HCT116 (cell line): ENCODE measurements at regions not wholly inside any gene's neighbourhood (a gene's known extent, or its start where the extent isn't known, plus 50 kb on each side); places are given as distances from the start of the nearest gene placed in this dataset.

Experiments used
- ATAC-seq: fragments of 200-7000 bp; cut with Tn5 transposase; 2 replicates; pipeline ENCODE4 v1.9.1; 2020; ENCODE audit warnings: mild to moderate bottlenecking, moderate library complexity
- BruUV-seq: library from RNA; stranded (reverse); fragments of 400-500 nt; replicated peaks from 2 replicates; lab custom pipeline; 2021; lab: Mats Ljungman, UMichigan
- CTCF ChIA-PET: fragments of 300-600 bp; sonication (Branson Sonifier 250); formaldehyde crosslinking; loops from one replicate; lab custom pipeline; 2021; ENCODE audit warnings: antibody characterized with exemption; lab: Charles Lee
- POLR2A ChIA-PET: fragments of 300-600, 350-600 bp; sonication (Branson Sonifier 250); formaldehyde crosslinking; loops from one replicate; lab custom pipeline; 2021; ENCODE audit warnings: antibody characterized with exemption; lab: Charles Lee
- RAD21 ChIA-PET, 2 experiments: fragments of 300-600 bp; sonication (Branson Sonifier 250); formaldehyde crosslinking; loops; one replicate each; lab custom pipeline; 2023; ENCODE audit warnings: low total read pairs in 2 of 2; ENCODE audit not compliant: uncharacterized antibody in 2 of 2, unreplicated experiment in 2 of 2, low non-redundant PET in 1 of 2; lab: Charles Lee
- DNase-seq: peaks from one replicate; pipeline ENCODE4 v3.0.0-alpha.2; 2010; ENCODE audit warnings: low read depth, low spot score
- H2AFZ ChIP-seq: fragments of 200-600 bp; shearing (Covaris generic), sonication (generic); 2 replicates; pipeline ENCODE4 v1.6.1; 2017; ENCODE audit warnings: low read depth, mixed run types, mixed read lengths, antibody characterized with exemption, low read length; ENCODE audit not compliant: poor library complexity, severe bottlenecking
- H3K27ac ChIP-seq: 2 replicates; pipeline ENCODE4 v1.5.1; 2012; ENCODE audit warnings: low read depth, low read length
- H3K27me3 ChIP-seq: fragments of 200-600 bp; sonication (generic); 2 replicates; pipeline ENCODE4 v1.6.1; 2016; ENCODE audit warnings: mixed run types, low read length, mixed read lengths; ENCODE audit not compliant: insufficient read depth
- H3K36me3 ChIP-seq, 2 experiments: fragments of 200-500 bp in 1 of 2; fragments of 200-600 bp in 1 of 2; sonication (Bioruptor generic) in 1 of 2; sonication (generic) in 1 of 2; 2 replicates each; pipeline versions ENCODE4 v1.5.1 to v1.6.1; 2014 to 2016; ENCODE audit warnings: low read length in 2 of 2, inconsistent platforms in 1 of 2, mixed read lengths in 1 of 2, mixed run types in 1 of 2; ENCODE audit not compliant: insufficient read depth in 2 of 2, control insufficient read depth in 1 of 2
- H3K4me1 ChIP-seq, 2 experiments: fragments of 200-600 bp in 1 of 2; sonication (generic) in 1 of 2; 2 replicates each; pipeline versions ENCODE4 v1.5.1 to v1.6.1; 2012 to 2017; ENCODE audit warnings: low read length in 2 of 2, inconsistent platforms in 1 of 2, mild to moderate bottlenecking in 1 of 2, mixed read lengths in 1 of 2, mixed run types in 1 of 2, moderate library complexity in 1 of 2; ENCODE audit not compliant: insufficient read depth in 2 of 2, control insufficient read depth in 1 of 2
- H3K4me2 ChIP-seq: fragments of 200-600 bp; sonication (generic); 2 replicates; pipeline ENCODE4 v1.6.1; 2017; ENCODE audit warnings: mixed run types, low read length, mixed read lengths
- H3K4me3 ChIP-seq, 2 experiments: fragments of 200-600 bp in 1 of 2; sonication (generic) in 1 of 2; replicated peaks in 1 of 2; 2 replicates each; pipeline ENCODE4 v1.5.1; 2011 to 2016; ENCODE audit warnings: low read length in 2 of 2, control low read depth in 1 of 2, low read depth in 1 of 2, mild to moderate bottlenecking in 1 of 2, mixed read lengths in 1 of 2, mixed run types in 1 of 2
- H3K79me2 ChIP-seq: fragments of 200-600 bp; sonication (generic); 2 replicates; pipeline ENCODE4 v1.6.1; 2017; ENCODE audit warnings: mild to moderate bottlenecking, mixed run types, low read length, moderate library complexity, mixed read lengths; ENCODE audit not compliant: insufficient read depth
- H3K9ac ChIP-seq: fragments of 200-600 bp; sonication (generic); 2 replicates; pipeline ENCODE4 v1.6.1; 2016; ENCODE audit warnings: low read length, mixed read lengths
- H3K9me2 ChIP-seq: fragments of 200-600 bp; sonication (generic), shearing (Covaris generic); 2 replicates; pipeline ENCODE4 v1.6.1; 2017; ENCODE audit warnings: mixed run types, mild to moderate bottlenecking, moderate library complexity; ENCODE audit not compliant: insufficient read depth
- H3K9me3 ChIP-seq, 2 experiments: fragments of 200-500 bp in 1 of 2; fragments of 200-600 bp in 1 of 2; sonication (Bioruptor generic) in 1 of 2; sonication (generic) in 1 of 2; 2 replicates each; pipeline ENCODE4 v1.6.1; 2014 to 2017; ENCODE audit warnings: low read length in 2 of 2, mixed read lengths in 2 of 2, inconsistent platforms in 1 of 2, low read depth in 1 of 2, mild to moderate bottlenecking in 1 of 2, mixed run types in 1 of 2, moderate library complexity in 1 of 2; ENCODE audit not compliant: control insufficient read depth in 1 of 2, insufficient read depth in 1 of 2
- H4K20me1 ChIP-seq: fragments of 200-600 bp; sonication (generic), shearing (Covaris generic); 2 replicates; pipeline ENCODE4 v1.6.1; 2017; ENCODE audit warnings: mixed run types, mild to moderate bottlenecking, moderate library complexity; ENCODE audit not compliant: insufficient read depth
- CEBPB ChIP-seq: IDR thresholded peaks from 2 replicates; pipeline ENCODE4 v1.6.1; 2012; ENCODE audit warnings: low read depth
- EGR1 ChIP-seq: IDR thresholded peaks from 2 replicates; pipeline ENCODE4 v1.6.1; 2012; ENCODE audit warnings: low read depth
- ELF1 ChIP-seq: IDR thresholded peaks from 2 replicates; pipeline ENCODE4 v1.6.1; 2012; ENCODE audit warnings: low read depth, borderline replicate concordance
- EZH2 ChIP-seq: fragments of 200-600 bp; sonication (generic); IDR thresholded peaks from 2 replicates; pipeline ENCODE4 v1.6.1; 2017; ENCODE audit warnings: antibody characterized with exemption, mixed run types
- EZH2phosphoT487 ChIP-seq: fragments of 200-600 bp; IDR thresholded peaks from 2 replicates; pipeline ENCODE4 v1.6.1; 2018; ENCODE audit warnings: antibody characterized with exemption, borderline replicate concordance
- FOSL1 ChIP-seq: IDR thresholded peaks from 2 replicates; pipeline ENCODE4 v1.6.1; 2012; ENCODE audit warnings: low read depth
- JUND ChIP-seq: IDR thresholded peaks from 2 replicates; pipeline ENCODE4 v1.6.1; 2012
- MAX ChIP-seq: IDR thresholded peaks from 2 replicates; pipeline ENCODE4 v1.6.1; 2012
- POLR2AphosphoS5 ChIP-seq: IDR thresholded peaks from 2 replicates; pipeline ENCODE4 v1.6.1; 2011; ENCODE audit warnings: mild to moderate bottlenecking, low read depth, low read length, moderate library complexity
- RAD21 ChIP-seq: IDR thresholded peaks from 2 replicates; pipeline ENCODE4 v1.6.1; 2012; ENCODE audit warnings: low read depth, mild to moderate bottlenecking
- SIN3A ChIP-seq: IDR thresholded peaks from 2 replicates; pipeline ENCODE4 v1.6.1; 2012; ENCODE audit warnings: low read depth
- SP1 ChIP-seq: IDR thresholded peaks from 2 replicates; pipeline ENCODE4 v1.6.1; 2012; ENCODE audit warnings: low read depth
- SRF ChIP-seq: IDR thresholded peaks from 2 replicates; pipeline ENCODE4 v1.6.1; 2012; ENCODE audit warnings: low read depth
- YY1 ChIP-seq: IDR thresholded peaks from 2 replicates; pipeline ENCODE4 v1.6.1; 2011; ENCODE audit warnings: low read length, low read depth, moderate library complexity, mild to moderate bottlenecking; ENCODE audit not compliant: insufficient replicate concordance; ENCODE audit errors: extremely low read depth
- ZFX ChIP-seq: fragments of 450-650 bp; IDR thresholded peaks from 2 replicates; pipeline ENCODE4 v1.6.1; 2017
- ZNF274 ChIP-seq: fragments of 200-500 bp; sonication (Bioruptor generic); IDR thresholded peaks from 2 replicates; pipeline ENCODE4 v1.6.1; 2014; ENCODE audit warnings: mild to moderate bottlenecking, low read depth, low read length, inconsistent platforms
- intact Hi-C: fragments of 100-400 bp; cut with micrococcal nuclease; formaldehyde crosslinking; loops from 2 replicates; pipeline ENCODE4 v1.10.0; 2022
- TF ChIP-seq, protein P1 (sequence below): IDR thresholded peaks from 2 replicates; pipeline ENCODE4 v1.6.1; 2012; ENCODE audit warnings: low read depth

DNA sequence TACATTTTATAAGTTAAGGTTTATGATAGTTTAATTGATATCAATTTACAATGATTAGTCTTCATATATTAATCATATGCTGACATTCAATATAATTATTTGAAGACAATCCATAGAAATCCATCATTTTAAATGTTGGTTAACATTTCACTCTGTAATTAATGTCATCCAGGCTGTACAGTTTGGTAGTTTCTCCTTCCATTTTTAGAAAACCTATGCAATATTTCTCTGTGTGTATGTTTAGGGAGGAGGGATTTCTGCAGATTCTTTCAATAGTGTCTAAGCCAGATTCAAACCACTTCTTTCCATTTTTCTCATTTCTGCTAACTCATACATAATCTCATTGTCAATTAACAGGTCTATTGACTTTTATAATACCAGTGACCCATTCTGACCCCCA lies 1159.0 kb upstream of the ATXN8OS start (continued):
- TF ChIP-seq, protein P1, sequence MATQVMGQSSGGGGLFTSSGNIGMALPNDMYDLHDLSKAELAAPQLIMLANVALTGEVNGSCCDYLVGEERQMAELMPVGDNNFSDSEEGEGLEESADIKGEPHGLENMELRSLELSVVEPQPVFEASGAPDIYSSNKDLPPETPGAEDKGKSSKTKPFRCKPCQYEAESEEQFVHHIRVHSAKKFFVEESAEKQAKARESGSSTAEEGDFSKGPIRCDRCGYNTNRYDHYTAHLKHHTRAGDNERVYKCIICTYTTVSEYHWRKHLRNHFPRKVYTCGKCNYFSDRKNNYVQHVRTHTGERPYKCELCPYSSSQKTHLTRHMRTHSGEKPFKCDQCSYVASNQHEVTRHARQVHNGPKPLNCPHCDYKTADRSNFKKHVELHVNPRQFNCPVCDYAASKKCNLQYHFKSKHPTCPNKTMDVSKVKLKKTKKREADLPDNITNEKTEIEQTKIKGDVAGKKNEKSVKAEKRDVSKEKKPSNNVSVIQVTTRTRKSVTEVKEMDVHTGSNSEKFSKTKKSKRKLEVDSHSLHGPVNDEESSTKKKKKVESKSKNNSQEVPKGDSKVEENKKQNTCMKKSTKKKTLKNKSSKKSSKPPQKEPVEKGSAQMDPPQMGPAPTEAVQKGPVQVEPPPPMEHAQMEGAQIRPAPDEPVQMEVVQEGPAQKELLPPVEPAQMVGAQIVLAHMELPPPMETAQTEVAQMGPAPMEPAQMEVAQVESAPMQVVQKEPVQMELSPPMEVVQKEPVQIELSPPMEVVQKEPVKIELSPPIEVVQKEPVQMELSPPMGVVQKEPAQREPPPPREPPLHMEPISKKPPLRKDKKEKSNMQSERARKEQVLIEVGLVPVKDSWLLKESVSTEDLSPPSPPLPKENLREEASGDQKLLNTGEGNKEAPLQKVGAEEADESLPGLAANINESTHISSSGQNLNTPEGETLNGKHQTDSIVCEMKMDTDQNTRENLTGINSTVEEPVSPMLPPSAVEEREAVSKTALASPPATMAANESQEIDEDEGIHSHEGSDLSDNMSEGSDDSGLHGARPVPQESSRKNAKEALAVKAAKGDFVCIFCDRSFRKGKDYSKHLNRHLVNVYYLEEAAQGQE: no peak
- TF ChIP-seq YY1 (no peak), ELF1 (no peak)
- TF ChIP-seq, all 23 proteins: peak for 0

DNA sequence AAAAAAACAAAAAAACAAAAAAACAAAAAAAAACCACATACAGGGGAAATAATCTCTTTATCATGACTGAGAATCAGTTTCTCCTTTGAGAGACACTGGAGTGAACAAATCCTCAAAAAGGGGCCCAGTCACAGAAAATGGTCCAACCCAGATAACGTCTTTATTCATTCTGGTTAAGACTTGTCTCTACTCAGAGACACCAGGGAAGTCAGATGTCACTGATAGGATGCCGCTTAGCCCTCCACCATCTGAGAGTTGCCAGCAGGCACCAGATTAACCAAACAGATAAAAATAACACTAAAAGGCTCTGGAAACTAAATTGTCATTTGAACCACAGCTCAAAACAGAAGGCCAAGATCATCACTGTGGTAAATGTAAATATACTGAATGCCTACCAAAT lies 1163.4 kb upstream of the ATXN8OS start:
- POLR2A ChIA-PET: no interaction called here
- Histone ChIP-seq H3K9ac (no peak overlapping the region), H3K9me3 (peaks cover 3 to 4% of the 10 kb centered on the region in 2 experiments; a peak in 2 of 4 replicates)
- TF ChIP-seq ELF1: no peak
- TF ChIP-seq MAX: no peak
- TF ChIP-seq SRF: no peak
- no peak for TF ChIP-seq FOSL1
- no peak for TF ChIP-seq POLR2AphosphoS5
- TF ChIP-seq EGR1: no peak
- TF ChIP-seq JUND: no peak
- no peak for TF ChIP-seq CEBPB
- TF ChIP-seq EZH2: no peak
- TF ChIP-seq ZNF274: no peak
- TF ChIP-seq, protein P1: no peak
- no peak for TF ChIP-seq ZFX
- no peak for TF ChIP-seq EZH2phosphoT487
- no peak for TF ChIP-seq SIN3A
- no peak for TF ChIP-seq RAD21
- TF ChIP-seq SP1: no peak
- TF ChIP-seq, all 23 proteins: peak for 0
- Histone ChIP-seq H3K36me3 (no peaks in the 10 kb centered on the region), H3K9me2 (no peaks in the 10 kb centered on the region), H4K20me1 (no peaks in the 10 kb centered on the region), H2AFZ (no peak overlapping the region), H3K79me2 (no peaks in the 10 kb centered on the region), H3K4me2 (no peak overlapping the region), H3K27ac (no peak overlapping the region), H3K27me3 (no peaks in the 10 kb centered on the region), H3K4me3 (no peak overlapping the region), H3K4me1 (no peaks in the 10 kb centered on the region)
- intact Hi-C loops: no loop called here
- RAD21 ChIA-PET: no interaction called here
- BruUV-seq: no TSS peak
- no peak for DNase-seq
- CTCF ChIA-PET: no interaction called here
- ATAC-seq: no peak
